NCI-H226 (cell line): ENCODE measurements at regions not wholly inside any gene's neighbourhood (a gene's known extent, or its start where the extent isn't known, plus 50 kb on each side); places are given as distances from the start of the nearest gene placed in this dataset.

Experiments
- DNase-seq: peaks from one replicate; pipeline ENCODE4 v3.0.0-alpha.2; 2015

- no peak for DNase-seq
Observed at GRCh38 chr20:22652681-22653588, 68.6 kb upstream of the FOXA2 start.

DNA sequence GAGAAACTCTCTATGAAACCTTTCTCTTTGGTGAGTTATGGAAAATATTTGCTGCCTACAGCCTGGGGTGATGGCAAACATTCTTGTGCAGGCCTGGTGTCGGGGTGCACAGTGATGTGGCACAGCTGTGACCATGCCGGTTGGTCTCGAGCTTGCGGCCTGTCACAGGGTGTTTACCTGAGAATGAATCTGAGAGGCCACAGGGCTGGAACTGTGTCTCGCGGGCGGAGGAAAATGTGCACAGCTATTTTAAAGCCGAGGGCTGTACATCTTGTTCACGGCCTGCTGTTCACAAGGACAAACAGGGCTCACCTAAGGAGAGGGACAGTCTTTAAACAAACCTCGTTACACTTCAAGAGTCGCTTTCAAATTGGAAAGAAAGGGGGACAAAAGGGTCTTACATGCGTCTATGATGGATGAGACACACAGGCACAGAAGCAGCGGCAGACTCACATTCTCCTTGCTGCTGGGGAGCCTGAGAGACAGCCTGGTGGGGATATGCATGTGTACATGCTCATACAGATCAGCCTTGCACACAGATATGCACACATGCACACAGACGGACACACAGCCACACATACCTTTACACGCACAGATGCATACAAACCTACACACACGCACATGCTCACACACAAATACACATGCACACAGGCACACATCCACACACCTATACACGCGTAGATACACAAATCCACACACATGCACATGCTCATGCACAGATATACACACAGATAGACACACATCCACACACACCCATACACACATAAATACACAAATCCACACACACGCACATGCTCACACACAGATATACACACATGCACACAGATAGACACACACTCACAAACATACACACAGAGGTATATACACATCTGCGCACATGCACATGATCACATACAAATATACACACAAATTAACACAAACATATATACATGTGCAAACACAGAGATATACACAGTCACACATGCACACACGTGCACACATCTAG lies 69.6 kb upstream of the FOXA2 start:
- no peak for DNase-seq

GRCh38 chr20:22663528-22664025 lies 79.2 kb upstream of the FOXA2 start:
- no peak for DNase-seq

DNA sequence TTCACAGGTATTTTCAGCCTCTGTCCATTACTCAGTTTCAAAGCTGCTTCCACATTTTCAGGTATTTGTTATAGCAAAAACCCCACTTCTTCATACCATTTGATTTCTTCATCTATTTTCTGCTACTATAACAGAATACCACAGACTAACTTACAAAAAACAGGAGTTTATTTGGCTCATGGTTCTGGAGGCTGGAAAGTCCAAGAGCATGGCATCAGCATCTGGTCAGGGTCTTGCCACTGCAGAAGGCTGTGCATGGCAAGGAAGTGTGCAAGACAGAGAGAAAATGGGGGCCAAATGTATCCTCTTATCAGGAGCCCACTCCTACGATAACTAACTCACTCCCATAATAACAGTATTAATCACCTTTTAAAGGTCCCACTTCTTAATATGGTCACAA lies 82.8 kb upstream of the FOXA2 start:
- no peak for DNase-seq

GRCh38 chr20:22672191-22672590 lies 87.8 kb upstream of the FOXA2 start:
- DNase-seq, result no peak

- no peak for DNase-seq
Observed at GRCh38 chr20:22673467-22673866, 89.1 kb upstream of the FOXA2 start.

- DNase-seq, result no peak
Observed at GRCh38 chr20:22675341-22675740, 91.0 kb upstream of the FOXA2 start.

- no peak for DNase-seq
Observed at GRCh38 chr20:22678678-22679077, 94.3 kb upstream of the FOXA2 start.

GRCh38 chr20:22679197-22679596 lies 94.8 kb upstream of the FOXA2 start:
- no peak for DNase-seq

DNA sequence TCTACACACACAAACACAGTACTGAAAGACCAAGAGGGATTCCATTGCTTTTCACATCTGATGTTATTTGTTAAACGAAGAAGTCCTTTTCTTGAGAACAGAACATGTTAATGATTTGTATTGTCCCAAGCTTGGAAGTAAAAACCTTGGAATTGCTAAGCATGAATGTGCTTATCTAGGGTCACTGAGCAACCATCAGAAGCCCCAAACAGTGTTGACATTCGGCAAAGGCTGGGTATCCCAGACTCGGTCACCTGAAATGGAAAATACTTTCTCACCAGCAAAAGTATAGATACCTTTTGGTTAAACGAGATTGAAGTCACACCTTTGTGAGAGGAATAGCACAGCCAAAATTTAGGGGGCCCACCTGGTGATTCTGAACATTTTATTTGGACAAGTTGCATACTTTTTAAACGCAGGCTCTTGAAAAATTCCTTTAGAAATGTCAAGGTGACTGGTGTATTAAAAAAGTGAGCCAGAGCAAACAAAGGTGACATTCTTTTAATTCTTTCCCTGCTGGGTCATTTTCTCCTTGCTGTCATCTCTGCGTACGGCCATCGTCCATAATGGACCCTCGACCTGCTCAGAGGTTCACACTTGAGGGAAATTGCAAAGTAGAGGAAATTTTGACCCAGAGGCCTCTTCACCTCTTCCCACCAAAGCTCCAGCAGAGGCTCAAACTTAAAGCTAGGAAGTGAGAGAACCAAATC lies 95.8 kb upstream of the FOXA2 start:
- DNase-seq, result no peak

- DNase-seq, result no peak
Observed at GRCh38 chr20:22681591-22682248, 97.3 kb upstream of the FOXA2 start.

DNA sequence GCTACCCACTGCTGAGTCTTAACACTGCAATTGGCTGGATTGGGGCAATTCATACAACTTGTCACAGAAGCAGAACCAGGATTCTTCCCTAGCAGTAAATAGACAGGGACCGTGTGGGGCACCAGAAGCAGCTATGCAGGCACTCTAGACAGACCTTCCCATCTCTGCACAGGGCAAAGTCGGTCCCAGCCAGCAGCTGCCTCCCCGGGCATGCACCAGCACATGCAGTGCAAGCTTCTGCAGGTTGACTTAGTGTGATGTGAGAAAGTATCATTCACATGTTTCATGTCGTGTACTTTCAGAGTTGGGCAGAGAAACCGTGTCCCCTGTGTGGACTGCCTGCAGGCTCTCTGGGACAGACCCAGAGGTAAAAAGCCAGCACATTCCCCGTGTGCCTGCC lies 98.0 kb upstream of the FOXA2 start:
- DNase-seq, result no peak

GRCh38 chr20:22684072-22684762 lies 99.8 kb upstream of the FOXA2 start:
- peak; percentile 62 for DNase-seq

- peak; percentile 12 for DNase-seq
Observed at GRCh38 chr20:22684763-22685443, 100.5 kb upstream of the FOXA2 start.

- DNase-seq, result peak; percentile 74
Observed at GRCh38 chr20:22686097-22686496, 101.7 kb upstream of the FOXA2 start.

GRCh38 chr20:22687676-22688349 lies 103.4 kb upstream of the FOXA2 start:
- no peak for DNase-seq

DNA sequence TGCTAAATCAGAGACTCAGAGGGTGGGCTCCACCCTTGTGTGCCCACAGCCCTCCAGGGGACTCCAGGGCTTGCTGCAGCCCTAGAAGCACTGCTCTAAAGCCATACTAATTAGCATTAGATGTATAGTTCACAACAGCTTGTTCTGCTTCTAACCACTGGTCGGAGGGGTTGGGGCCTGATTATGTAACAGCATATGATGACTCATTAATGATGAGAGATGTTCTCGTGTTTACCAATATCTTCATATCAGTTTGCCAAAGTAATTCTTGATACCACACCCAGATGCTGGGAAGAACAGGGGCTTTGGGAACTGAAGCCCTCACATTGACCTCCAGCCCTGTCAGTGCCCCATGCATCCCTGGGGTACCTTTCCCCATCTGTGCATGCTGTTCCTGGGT lies 104.1 kb upstream of the FOXA2 start:
- no peak for DNase-seq

GRCh38 chr20:22689266-22689665 lies 104.9 kb upstream of the FOXA2 start:
- no peak for DNase-seq

- no peak for DNase-seq
Observed at GRCh38 chr20:22690000-22690399, 105.6 kb upstream of the FOXA2 start.

DNA sequence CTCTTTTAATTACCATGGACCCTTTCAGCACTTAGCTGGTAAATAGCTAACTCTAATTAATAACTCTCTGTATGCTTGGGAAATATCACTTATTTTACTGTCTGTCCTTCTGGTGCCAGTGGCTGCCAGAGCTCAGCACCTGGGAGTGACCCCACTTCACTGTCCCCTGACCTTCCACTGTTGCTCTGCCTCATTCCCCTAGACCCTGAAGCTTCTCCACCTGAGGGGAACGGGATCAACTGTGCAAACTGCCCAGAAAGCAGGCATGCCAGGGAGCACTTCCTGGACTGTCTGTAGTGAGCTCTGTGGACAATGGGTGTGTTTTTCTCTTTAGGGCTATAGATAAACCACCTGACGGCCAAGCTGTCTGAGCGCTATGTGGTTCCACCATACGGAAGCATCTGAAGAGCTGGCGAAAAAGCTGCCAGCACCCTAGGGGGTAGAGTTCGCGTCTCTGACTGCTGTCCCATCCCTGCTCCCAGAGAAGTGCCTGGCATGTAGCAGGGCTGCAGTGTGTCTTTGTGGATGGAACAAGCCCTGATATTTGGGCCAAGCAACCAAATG lies 106.3 kb upstream of the FOXA2 start:
- no peak for DNase-seq
